B cell (primary cell): ENCODE measurements at regions not wholly inside any gene's neighbourhood (a gene's known extent, or its start where the extent isn't known, plus 50 kb on each side); places are given as distances from the start of the nearest gene placed in this dataset.

ENCODE experiments used
- CTCF ChIP-seq: fragments of 200-600 bp; IDR thresholded peaks from one replicate; pipeline ENCODE4 v1.8.0; 2022; ENCODE audit warnings: antibody characterized with exemption, mild to moderate bottlenecking
- EZH2 ChIP-seq: IDR thresholded peaks from 2 replicates; pipeline ENCODE4 v1.6.1; 2012; ENCODE audit warnings: borderline replicate concordance, low read depth, mild to moderate bottlenecking, moderate library complexity, low read length; ENCODE audit not compliant: insufficient read depth, poor library complexity, severe bottlenecking

DNA sequence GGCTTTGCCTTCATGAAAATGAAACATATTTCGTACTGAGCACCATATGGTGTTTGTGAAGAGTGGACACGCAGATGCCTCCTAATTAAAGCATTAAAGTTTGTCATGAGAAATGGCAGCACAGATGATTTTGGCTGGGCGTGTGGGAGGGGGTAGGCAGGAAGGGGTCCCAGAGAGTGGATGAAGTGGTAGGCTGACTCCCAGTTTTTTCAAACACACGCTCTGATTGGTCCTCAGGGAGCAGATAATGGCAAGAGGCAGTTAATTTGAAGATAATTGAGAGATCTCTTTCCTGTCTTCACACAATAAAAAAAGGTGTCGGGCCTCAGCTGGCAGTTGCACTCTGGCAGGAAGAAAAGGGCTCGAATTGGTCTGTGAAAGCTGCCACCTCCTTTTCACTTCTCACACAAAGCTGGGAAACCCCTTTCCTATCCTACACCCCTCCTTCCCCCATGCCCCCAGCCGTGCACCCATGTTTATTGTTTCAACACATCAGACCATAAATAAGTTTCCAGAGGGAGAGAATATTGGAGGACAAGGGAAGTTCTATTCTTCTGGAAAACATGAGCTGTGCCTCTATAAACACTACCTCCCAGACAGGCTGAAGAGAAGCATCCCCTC lies 429.6 kb downstream of the ARHGEF28 start:
- no peak for TF ChIP-seq CTCF
- TF ChIP-seq EZH2, result no peak
